H1 (cell line): ENCODE measurements at regions not wholly inside any gene's neighbourhood (a gene's known extent, or its start where the extent isn't known, plus 50 kb on each side); places are given as distances from the start of the nearest gene placed in this dataset.

Source experiments
- CTCF ChIA-PET: fragments of 300-600 bp; sonication (Branson Sonifier 250); formaldehyde crosslinking; loops from one replicate; lab custom pipeline; 2021; ENCODE audit not compliant: partially characterized antibody; lab: Charles Lee
- POLR2A ChIA-PET: fragments of 300-600 bp; sonication (Branson Sonifier 250); formaldehyde crosslinking; loops from one replicate; lab custom pipeline; 2021; ENCODE audit warnings: inconsistent platforms; ENCODE audit not compliant: partially characterized antibody; lab: Charles Lee
- DNase-seq, 2 experiments: peaks; one replicate each; pipeline versions ENCODE4 v3.0.0 to v3.0.0-alpha.2; 2010 to 2022; ENCODE audit warnings: low spot score in 2 of 2, low read depth in 1 of 2, mixed read lengths in 1 of 2
- FAIRE-seq: peaks from 2 replicates; lab custom pipeline; 2011; peaks lifted over from hg19 to GRCh38; lab: Jason Lieb, UNC
- H2AFZ ChIP-seq: 2 replicates; pipeline ENCODE4 v1.8.1; 2012; ENCODE audit warnings: low read length, inconsistent platforms
- H2AK5ac ChIP-seq: 2 replicates; pipeline ENCODE4 v1.6.1; 2013; ENCODE audit warnings: low read depth, low read length
- H2BK120ac ChIP-seq: replicated peaks from 2 replicates; pipeline ENCODE3; 2013; ENCODE audit warnings: low read depth, low read length, inconsistent platforms
- H2BK12ac ChIP-seq: 2 replicates; pipeline ENCODE4 v1.6.1; 2013; ENCODE audit warnings: low read depth, low read length
- H2BK15ac ChIP-seq: 2 replicates; pipeline ENCODE4 v1.6.1; 2013; ENCODE audit warnings: low read length
- H2BK20ac ChIP-seq: 2 replicates; pipeline ENCODE4 v1.6.1; 2013; ENCODE audit warnings: low read length
- H2BK5ac ChIP-seq: 2 replicates; pipeline ENCODE4 v1.6.1; 2013; ENCODE audit warnings: low read depth, low read length
- H3K14ac ChIP-seq: 2 replicates; pipeline ENCODE4 v1.6.1; 2013; ENCODE audit warnings: inconsistent platforms; ENCODE audit not compliant: insufficient read length
- H3K18ac ChIP-seq: 2 replicates; pipeline ENCODE4 v1.6.1; 2013; ENCODE audit warnings: low read length; ENCODE audit errors: extremely low read depth
- H3K23ac ChIP-seq: 2 replicates; pipeline ENCODE4 v1.6.1; 2013; ENCODE audit warnings: inconsistent platforms; ENCODE audit not compliant: insufficient read length
- H3K23me2 ChIP-seq: 2 replicates; pipeline ENCODE4 v1.6.1; 2013; ENCODE audit warnings: low read depth, low read length
- H3K27ac ChIP-seq: 2 replicates; pipeline ENCODE4 v1.6.1; 2011; ENCODE audit warnings: low read depth, low read length, inconsistent platforms
- H3K27me3 ChIP-seq, 4 experiments: replicated peaks in 1 of 4; 1 replicate in 1 of 4; 2 replicates in 3 of 4; pipeline versions ENCODE4 v1.6.1 to v1.8.1; 2011 to 2013; ENCODE audit warnings: low read length in 3 of 4, mild to moderate bottlenecking in 3 of 4, inconsistent platforms in 2 of 4, mixed read lengths in 2 of 4, moderate library complexity in 1 of 4; ENCODE audit not compliant: control insufficient read depth in 3 of 4, insufficient read depth in 3 of 4; ENCODE audit errors: extremely low read depth in 1 of 4
- H3K36me3 ChIP-seq, 4 experiments: 2 replicates each; pipeline versions ENCODE4 v1.6.1 to v1.8.1; 2011 to 2013; ENCODE audit warnings: mild to moderate bottlenecking in 4 of 4, low read length in 3 of 4, moderate library complexity in 2 of 4, control low read depth in 1 of 4, inconsistent platforms in 1 of 4; ENCODE audit not compliant: insufficient read depth in 4 of 4, control insufficient read depth in 2 of 4
- H3K4ac ChIP-seq: replicated peaks from 2 replicates; pipeline ENCODE3; 2013; ENCODE audit warnings: low read length, low read depth, mixed read lengths, inconsistent platforms; ENCODE audit not compliant: insufficient read length
- H3K4me1 ChIP-seq, 4 experiments: replicated peaks in 1 of 4; 1 replicate in 1 of 4; 2 replicates in 3 of 4; pipeline versions ENCODE4 v1.6.1 to v1.8.1; 2011 to 2013; ENCODE audit warnings: low read length in 3 of 4, inconsistent platforms in 2 of 4, mixed read lengths in 1 of 4; ENCODE audit not compliant: insufficient read depth in 4 of 4, control insufficient read depth in 3 of 4
- H3K4me2 ChIP-seq, 2 experiments: 2 replicates each; pipeline versions ENCODE4 v1.6.1 to v1.8.1; 2011 to 2013; ENCODE audit warnings: low read depth in 2 of 2, low read length in 2 of 2, control low read depth in 1 of 2, inconsistent platforms in 1 of 2, mild to moderate bottlenecking in 1 of 2; ENCODE audit not compliant: insufficient read depth in 1 of 2
- H3K4me3 ChIP-seq, 4 experiments: fragments of 200-600, 300-600 bp in 1 of 4; sonication (generic), shearing (Covaris generic), sonication (Bioruptor Twin) in 1 of 4; 2 replicates each; pipeline versions ENCODE4 v1.5.1 to v1.8.1; 2011 to 2016; ENCODE audit warnings: low read length in 4 of 4, low read depth in 3 of 4, control low read depth in 2 of 4, inconsistent platforms in 2 of 4, mild to moderate bottlenecking in 2 of 4, mixed read lengths in 1 of 4, moderate library complexity in 1 of 4; ENCODE audit not compliant: insufficient read depth in 2 of 4; ENCODE audit errors: extremely low read depth in 1 of 4
- H3K56ac ChIP-seq: replicated peaks from 2 replicates; pipeline ENCODE3; 2013; ENCODE audit warnings: low read depth, mild to moderate bottlenecking, mixed read lengths, low read length, inconsistent platforms; ENCODE audit not compliant: insufficient read length
- H3K79me1 ChIP-seq: 2 replicates; pipeline ENCODE4 v1.6.1; 2013; ENCODE audit warnings: low read depth, low read length, control low read depth
- H3K79me2 ChIP-seq, 2 experiments: 2 replicates each; pipeline versions ENCODE4 v1.6.1 to v1.8.1; 2012 to 2013; ENCODE audit warnings: low read length in 2 of 2, mild to moderate bottlenecking in 2 of 2, inconsistent platforms in 1 of 2; ENCODE audit not compliant: insufficient read depth in 2 of 2, control insufficient read depth in 1 of 2
- H3K9ac ChIP-seq, 4 experiments: replicated peaks in 1 of 4; 1 replicate in 1 of 4; 2 replicates in 3 of 4; pipeline versions ENCODE4 v1.6.1 to v1.8.1; 2011 to 2013; ENCODE audit warnings: low read depth in 3 of 4, low read length in 3 of 4, control low read depth in 2 of 4, mild to moderate bottlenecking in 2 of 4, moderate library complexity in 2 of 4, inconsistent platforms in 1 of 4; ENCODE audit errors: extremely low read depth in 1 of 4
- H3K9me3 ChIP-seq, 2 experiments: 2 replicates each; pipeline versions ENCODE4 v1.6.1 to v1.8.1; 2012 to 2013; ENCODE audit warnings: mild to moderate bottlenecking in 2 of 2, moderate library complexity in 2 of 2, control low read depth in 1 of 2, inconsistent platforms in 1 of 2, low read depth in 1 of 2, low read length in 1 of 2, mixed read lengths in 1 of 2; ENCODE audit not compliant: insufficient read depth in 2 of 2
- H4K20me1 ChIP-seq, 2 experiments: replicated peaks in 1 of 2; 2 replicates each; pipeline versions ENCODE3 to v1.8.1; 2011 to 2013; ENCODE audit warnings: inconsistent platforms in 2 of 2, low read length in 2 of 2, mild to moderate bottlenecking in 1 of 2; ENCODE audit not compliant: insufficient read depth in 2 of 2, control insufficient read depth in 1 of 2
- H4K5ac ChIP-seq: 2 replicates; pipeline ENCODE4 v1.6.1; 2013; ENCODE audit warnings: low read length, low read depth, mixed read lengths, inconsistent platforms; ENCODE audit not compliant: insufficient read length
- H4K8ac ChIP-seq: 2 replicates; pipeline ENCODE4 v1.8.0; 2013; ENCODE audit warnings: mild to moderate bottlenecking, moderate library complexity, low read length, inconsistent platforms; ENCODE audit not compliant: insufficient read depth; ENCODE audit errors: extremely low read depth
- H4K91ac ChIP-seq: replicated peaks from 2 replicates; pipeline ENCODE3; 2013; ENCODE audit warnings: low read length, mixed read lengths, inconsistent platforms; ENCODE audit not compliant: insufficient read length
- ATF2 ChIP-seq: IDR thresholded peaks from 2 replicates; pipeline ENCODE4 v1.6.1; 2012; ENCODE audit warnings: low read length, inconsistent platforms
- CBX8 ChIP-seq: fragments of 300-800, 300-1000 bp; sonication (generic); IDR thresholded peaks from 2 replicates; pipeline ENCODE4 v1.7.1; 2016; ENCODE audit warnings: low read depth, low read length, borderline replicate concordance
- E2F6 ChIP-seq: IDR thresholded peaks from 2 replicates; pipeline ENCODE4 v1.6.1; 2012; ENCODE audit warnings: inconsistent platforms
- EZH2 ChIP-seq: fragments of 200-600 bp; sonication (generic); IDR thresholded peaks from 2 replicates; pipeline ENCODE4 v1.7.1; 2012; ENCODE audit warnings: low read depth, mild to moderate bottlenecking, moderate library complexity, low read length, inconsistent platforms; ENCODE audit not compliant: severe bottlenecking
- FOSL1 ChIP-seq: IDR thresholded peaks from 2 replicates; pipeline ENCODE4 v1.6.1; 2011; ENCODE audit warnings: mild to moderate bottlenecking, low read depth, low read length, moderate library complexity; ENCODE audit not compliant: insufficient read depth
- JUN ChIP-seq: IDR thresholded peaks from 2 replicates; pipeline ENCODE4 v1.6.1; 2011; ENCODE audit warnings: low read depth, mild to moderate bottlenecking, improper control_type of control experiment, low read length
- KDM4A ChIP-seq: IDR thresholded peaks from one replicate; pipeline ENCODE4 v1.7.1; 2012; ENCODE audit warnings: low read depth, mild to moderate bottlenecking, moderate library complexity, low read length, inconsistent platforms; ENCODE audit not compliant: severe bottlenecking
- NRF1 ChIP-seq: IDR thresholded peaks from 2 replicates; pipeline ENCODE4 v1.6.1; 2011; ENCODE audit warnings: mild to moderate bottlenecking, low read depth, low read length, improper control_type of control experiment
- POLR2A ChIP-seq, 2 experiments: IDR thresholded peaks; 1 replicate in 1 of 2; 2 replicates in 1 of 2; pipeline ENCODE4 v1.6.1; 2011; ENCODE audit warnings: low read depth in 2 of 2, low read length in 2 of 2, mild to moderate bottlenecking in 2 of 2; ENCODE audit errors: control extremely low read depth in 1 of 2
- RNF2 ChIP-seq: fragments of 200-900, 300-1000 bp; sonication (generic); IDR thresholded peaks from 2 replicates; pipeline ENCODE4 v1.7.1; 2016; ENCODE audit warnings: borderline replicate concordance, low read depth, mild to moderate bottlenecking, antibody characterized with exemption, low read length; ENCODE audit not compliant: poor library complexity, severe bottlenecking; ENCODE audit errors: missing control alignments
- TAF7 ChIP-seq: optimal IDR thresholded peaks from 2 replicates; pipeline ENCODE3; 2011; ENCODE audit warnings: low read depth, mild to moderate bottlenecking, inconsistent platforms, low read length, moderate library complexity, borderline replicate concordance
- TCF12 ChIP-seq: IDR thresholded peaks from 2 replicates; pipeline ENCODE4 v1.6.1; 2011; ENCODE audit warnings: low read depth, mild to moderate bottlenecking, low read length
- WGBS, 2 experiments: shearing (Covaris generic) in 1 of 2; methylation state at CpG; one replicate each; pipeline versions ENCODE4 v1.1.6 to v1.1.7; 2013 to 2015; ENCODE audit warnings: low lambda C conversion rate in 2 of 2, mixed read lengths in 2 of 2, inconsistent platforms in 1 of 2, low coverage in 1 of 2, missing lambda C conversion rate in 1 of 2; ENCODE audit not compliant: insufficient replicate concordance in 2 of 2, insufficient coverage in 1 of 2, insufficient read length in 1 of 2; ENCODE audit errors: extremely low coverage in 1 of 2, missing lambda C conversion rate in 1 of 2; 5-methylcytosine and 5-hydroxymethylcytosine counted together

- Histone ChIP-seq H3K4me3 (no peak overlapping the region), H3K9ac (no peak overlapping the region), H3K23me2 (no peaks in the 10 kb centered on the region), H3K23ac (no peak overlapping the region), H2BK15ac (no peak overlapping the region), H3K79me2 (no peaks in the 10 kb centered on the region), H3K27me3 (no peaks in the 10 kb centered on the region), H3K79me1 (no peaks in the 10 kb centered on the region), H2AFZ (no peak overlapping the region), H2BK120ac (no peak overlapping the region), H3K18ac (no peak overlapping the region), H4K8ac (no peak overlapping the region), H3K36me3 (no peaks in the 10 kb centered on the region), H3K4me1 (no peaks in the 10 kb centered on the region), H3K4ac (no peak overlapping the region), H3K14ac (no peak overlapping the region), H3K9me3 (no peaks in the 10 kb centered on the region; a peak in 1 of 4 replicates), H2BK12ac (no peak overlapping the region), H2AK5ac (no peak overlapping the region), H3K56ac (no peak overlapping the region), H2BK5ac (no peak overlapping the region), H4K91ac (no peak overlapping the region), H2BK20ac (no peak overlapping the region), H3K27ac (no peak overlapping the region), H3K4me2 (no peak overlapping the region), H4K20me1 (no peaks in the 10 kb centered on the region), H4K5ac (no peak overlapping the region)
- DNase-seq (no peak), FAIRE-seq (no peak)
- POLR2A ChIA-PET, result no interaction called here
- 73% methylated on average over 2 of the region's 2 CpGs; no CpG with 5 or more reads in 1 of the 2 experiments for WGBS, 2 experiments
- CTCF ChIA-PET, result no interaction called here
- no peak for TF ChIP-seq KDM4A
- TF ChIP-seq ATF2, result no peak
- no peak for TF ChIP-seq E2F6
- TF ChIP-seq RNF2, result no peak
- TF ChIP-seq TAF7, result no peak
- no peak for TF ChIP-seq JUN
- TF ChIP-seq POLR2A (IDR thresholded peaks at IDR 0.05; ENCODE audit: control extremely low read depth in 1 of 2, low read depth in 2 of 2, low read length in 2 of 2), result no peak
- no peak for TF ChIP-seq TCF12
- TF ChIP-seq FOSL1, result no peak
- TF ChIP-seq CBX8, result no peak
- TF ChIP-seq NRF1, result no peak
- no peak for TF ChIP-seq EZH2
These were observed 911.9 kb upstream of the LRRN3 start for GRCh38 chr7:110179037-110179436.
